Activated CD8-positive, alpha-beta memory T cell treated with anti-CD3 and anti-CD28 coated beads for 48 hours (primary cell): ENCODE measurements at regions not wholly inside any gene's neighbourhood (a gene's known extent, or its start where the extent isn't known, plus 50 kb on each side); places are given as distances from the start of the nearest gene placed in this dataset.
"Not testable (repeated sequence)": the region's sequence is repeated elsewhere in the genome, so short reads cannot be mapped to it uniquely, and the experiment has no call there.

ENCODE experiments used
- DNase-seq, 3 experiments: peaks; one replicate each; pipeline ENCODE4 v3.0.0-alpha.2; 2020; ENCODE audit warnings: low read depth in 2 of 3, low spot score in 2 of 3

DNA sequence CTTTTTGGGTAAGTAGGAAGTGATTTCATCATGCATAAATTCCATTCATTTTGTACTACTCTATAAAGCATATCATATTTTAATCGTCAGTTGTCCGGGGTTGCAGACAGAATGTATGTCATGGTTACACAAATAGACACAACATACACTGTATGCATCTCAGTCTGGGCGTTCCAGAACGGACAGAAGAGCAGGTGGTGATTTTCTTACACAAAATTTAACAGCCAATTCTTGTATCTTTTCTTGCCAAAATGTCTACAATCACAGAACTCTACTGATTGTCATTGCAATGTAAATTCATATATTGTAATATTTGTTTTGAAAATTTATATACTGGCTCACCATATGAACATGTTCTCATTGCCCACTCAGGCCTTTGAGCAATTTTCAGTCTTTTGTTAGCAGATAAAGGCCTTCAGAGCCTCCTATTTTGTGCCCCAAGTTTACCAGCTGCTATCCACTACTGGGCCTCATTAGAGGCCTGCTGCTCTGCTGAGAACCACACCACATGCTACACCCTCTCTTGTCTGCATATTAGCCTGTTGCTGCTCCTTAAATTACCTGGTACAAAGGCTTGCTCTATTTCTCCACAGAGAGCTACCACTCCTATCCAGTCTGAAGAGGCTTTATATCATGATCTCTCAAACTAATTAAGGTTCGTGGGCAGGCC is 61.5 kb downstream of the PRDM13 start:
- DNase-seq: no peak

DNA sequence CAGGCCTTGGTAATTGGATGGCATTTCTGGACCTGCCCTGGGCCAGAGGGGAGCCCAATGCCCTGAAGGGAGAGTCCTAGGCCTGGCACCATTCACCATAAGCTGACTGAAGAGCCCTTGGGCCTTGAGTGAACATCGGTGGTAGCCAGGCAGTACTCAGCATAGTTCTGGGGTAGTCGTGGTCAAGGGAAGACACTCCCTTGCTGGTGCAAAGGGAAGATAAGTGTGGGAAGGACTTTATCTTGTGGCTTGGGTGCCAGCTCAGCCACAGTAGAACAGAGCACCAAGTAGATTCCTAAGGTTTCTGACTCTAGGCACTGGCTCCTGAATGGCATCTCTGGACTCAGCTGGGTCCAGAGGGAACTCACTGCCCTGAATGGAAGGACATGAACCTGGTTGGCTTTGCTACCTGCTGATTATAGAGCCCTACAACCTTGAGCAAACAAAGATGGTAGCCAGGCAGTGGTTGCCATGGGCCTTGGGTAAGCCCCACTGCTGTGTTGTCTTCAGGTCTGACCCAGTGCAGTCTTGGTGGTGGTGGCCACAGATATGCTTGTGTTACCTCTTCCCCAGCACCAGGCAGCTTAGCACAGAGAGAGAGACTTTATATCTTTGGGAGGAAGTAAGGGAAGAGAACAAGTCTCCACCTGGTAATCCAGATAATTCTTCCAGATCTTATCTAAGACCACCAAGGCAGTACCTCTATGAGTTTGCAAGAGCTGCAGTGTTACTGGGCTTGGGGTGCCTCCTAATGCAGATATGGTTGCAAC is 83.5 kb downstream of the PRDM13 start:
- DNase-seq: no peak

DNA sequence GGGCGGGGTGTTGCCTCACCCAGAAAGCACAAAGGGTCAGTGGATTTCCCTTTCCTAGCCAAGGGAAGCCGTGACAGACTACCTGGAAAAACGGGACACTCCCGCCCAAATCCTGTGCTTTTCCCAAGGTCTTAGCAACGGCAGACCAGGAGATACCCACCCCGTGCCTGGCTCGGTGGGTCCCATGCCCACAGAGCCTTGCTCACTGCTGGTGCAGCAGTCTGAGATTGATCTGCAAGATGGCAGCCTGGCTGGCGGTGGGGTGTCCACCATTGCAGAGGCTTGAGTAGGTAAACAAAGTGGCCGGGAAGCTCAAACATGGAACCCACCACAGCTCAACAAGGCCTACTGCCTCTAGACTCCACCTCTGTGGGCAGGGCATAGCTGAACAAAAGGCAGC is 95.7 kb downstream of the PRDM13 start:
- DNase-seq: not testable (repeated sequence)

DNA sequence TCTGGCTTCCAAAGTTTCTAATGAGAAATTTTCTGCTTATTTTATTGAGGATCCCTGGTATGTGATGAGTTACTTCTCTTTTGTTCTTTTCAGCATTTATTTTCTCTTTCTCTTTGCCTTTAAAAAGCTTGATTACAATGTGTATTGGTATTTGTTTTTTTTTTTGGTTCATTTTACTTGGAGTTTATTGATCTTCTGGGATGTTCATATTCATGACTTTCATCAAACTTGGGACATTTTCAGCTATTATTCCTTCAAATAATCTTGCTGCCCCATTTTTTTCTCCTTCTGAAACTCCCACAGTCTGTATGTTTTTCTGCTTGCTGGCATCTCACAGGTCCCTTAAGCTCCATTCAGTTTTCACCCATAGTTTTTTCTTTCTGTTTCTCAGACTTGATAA is 102.4 kb downstream of the PRDM13 start:
- no peak for DNase-seq

DNA sequence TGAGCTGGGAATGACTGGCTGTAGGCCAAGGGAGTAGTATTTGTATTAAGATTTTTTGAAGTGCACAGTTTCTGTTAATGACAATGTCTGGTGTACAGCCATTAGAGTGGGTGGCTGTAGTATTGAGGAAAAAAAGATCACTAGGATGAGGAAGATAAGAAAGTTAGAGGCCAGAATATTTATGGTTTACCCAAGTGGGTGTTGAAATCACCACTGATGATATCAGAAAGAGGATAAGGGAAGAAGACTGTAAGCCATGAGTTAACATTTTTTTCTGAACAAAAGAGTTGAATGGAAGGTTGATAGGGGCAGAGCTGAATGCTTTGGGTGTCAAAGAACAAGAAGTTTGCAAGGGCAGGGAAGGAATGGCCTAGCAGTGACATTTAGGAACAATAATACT is 104.7 kb downstream of the PRDM13 start:
- no peak for DNase-seq

DNA sequence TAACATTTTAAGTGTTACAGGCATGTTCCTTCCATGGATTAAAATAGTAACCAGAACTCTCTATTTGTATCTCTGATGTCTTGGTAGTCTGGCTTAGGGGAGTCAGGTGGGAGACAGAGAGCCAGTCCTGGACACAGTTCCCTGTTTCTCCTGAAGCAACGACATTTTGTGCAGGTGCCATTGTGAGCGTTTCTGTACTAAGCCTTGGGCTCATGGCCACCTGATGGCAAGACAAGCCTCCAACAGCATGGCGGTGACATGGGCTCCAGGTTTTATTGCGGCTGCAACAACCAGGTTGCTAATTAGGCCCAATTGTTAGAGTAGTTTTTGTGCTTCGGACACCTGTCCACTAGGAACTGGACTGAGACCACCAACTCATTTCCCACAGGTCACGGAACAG is 105.3 kb downstream of the PRDM13 start:
- no peak for DNase-seq

DNA sequence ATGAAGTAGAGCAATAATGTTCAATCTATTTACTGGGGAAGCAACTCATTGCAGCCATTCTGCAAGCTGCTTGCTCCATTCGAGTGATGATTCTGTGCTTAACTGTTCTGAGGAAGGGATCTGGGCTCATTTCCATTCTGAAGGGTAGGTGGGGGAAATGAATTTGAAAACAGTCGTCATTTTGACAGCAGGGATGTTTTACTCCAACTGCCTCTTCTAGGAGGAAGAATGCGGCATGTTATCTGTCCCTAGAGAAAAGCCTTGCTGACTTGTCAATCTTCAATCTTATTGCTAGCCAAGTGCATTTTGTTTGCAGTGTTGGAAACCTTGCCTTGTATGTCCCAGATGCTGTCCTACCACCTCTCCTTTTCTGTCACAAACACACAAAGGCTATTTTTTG is 105.9 kb downstream of the PRDM13 start:
- no peak for DNase-seq

DNA sequence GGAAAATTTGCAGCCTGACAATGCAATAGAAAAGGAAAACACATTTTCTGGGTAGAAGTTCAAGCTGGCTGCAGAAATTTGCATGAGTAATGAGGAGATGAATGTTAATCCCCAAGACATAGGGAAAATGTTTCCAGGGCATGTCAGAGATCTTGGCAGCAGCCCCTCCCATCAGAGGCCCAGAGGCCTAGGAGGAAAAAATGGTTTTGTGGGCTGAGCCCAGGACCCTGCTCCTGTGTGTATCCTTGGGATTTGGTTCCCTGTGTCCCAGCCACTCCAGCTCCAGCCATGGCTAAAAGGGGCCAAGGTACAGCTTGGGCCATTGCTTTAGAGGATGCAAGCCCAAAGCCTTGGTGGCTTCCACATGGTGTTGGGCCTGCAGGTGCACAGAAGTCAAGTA is 115.4 kb downstream of the PRDM13 start:
- not testable (repeated sequence) for DNase-seq

DNA sequence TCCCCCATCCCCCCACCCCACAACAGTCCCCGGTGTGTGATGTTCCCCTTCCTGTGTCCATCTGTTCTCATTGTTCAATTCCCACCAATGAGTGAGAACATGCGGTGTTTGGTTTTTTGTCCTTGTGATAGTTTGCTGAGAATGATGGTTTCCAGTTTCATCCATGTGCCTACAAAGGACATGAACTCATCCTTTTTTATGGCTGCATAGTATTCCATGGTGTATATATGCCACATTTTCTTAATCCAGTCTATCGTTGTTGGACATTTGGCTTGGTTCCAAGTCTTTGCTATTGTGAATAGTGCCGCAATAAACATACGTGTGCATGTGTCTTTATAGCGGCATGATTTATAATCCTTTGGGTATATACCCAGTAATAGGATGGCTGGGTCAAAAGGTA is 123.6 kb downstream of the PRDM13 start:
- not testable (repeated sequence) for DNase-seq

DNA sequence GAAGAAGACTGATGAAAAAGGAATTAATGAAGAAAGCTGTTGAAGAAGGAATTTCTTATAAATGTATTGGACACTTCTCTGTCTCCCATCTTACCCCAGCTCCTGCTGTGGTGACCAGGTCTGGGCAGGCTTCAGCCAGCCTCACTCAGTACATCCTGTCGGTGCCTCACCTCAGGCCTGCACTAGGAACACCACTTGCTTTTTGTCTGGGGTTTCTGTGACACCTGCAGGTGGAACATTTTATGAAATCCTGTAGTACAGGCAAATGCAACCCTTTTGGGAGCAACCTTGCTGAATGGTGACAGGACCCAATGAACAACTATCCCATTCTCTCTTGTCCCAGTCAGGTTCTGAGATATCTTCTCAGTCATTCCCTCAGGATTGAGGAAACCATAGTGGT is 129.7 kb downstream of the PRDM13 start:
- DNase-seq: no peak

DNA sequence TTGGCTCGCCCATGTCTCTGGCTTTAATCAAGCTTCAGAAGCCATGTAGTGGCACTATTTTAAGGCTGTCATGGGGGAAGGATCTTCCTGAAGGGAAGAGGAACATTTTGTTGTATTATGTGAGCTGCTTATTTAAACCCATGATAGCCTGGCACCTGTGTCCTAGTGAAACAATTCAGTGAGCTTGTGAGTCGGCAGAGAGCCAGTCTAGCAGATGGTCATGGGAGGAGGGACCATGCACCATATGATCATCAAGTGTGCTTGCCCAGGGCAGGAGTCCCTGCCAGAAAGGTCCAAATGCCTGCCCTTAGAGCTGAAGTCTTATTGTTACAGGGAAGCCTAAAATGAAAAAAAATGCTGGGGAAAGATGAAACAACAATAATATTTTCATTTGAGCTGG is 132.9 kb downstream of the PRDM13 start:
- DNase-seq: no peak

DNA sequence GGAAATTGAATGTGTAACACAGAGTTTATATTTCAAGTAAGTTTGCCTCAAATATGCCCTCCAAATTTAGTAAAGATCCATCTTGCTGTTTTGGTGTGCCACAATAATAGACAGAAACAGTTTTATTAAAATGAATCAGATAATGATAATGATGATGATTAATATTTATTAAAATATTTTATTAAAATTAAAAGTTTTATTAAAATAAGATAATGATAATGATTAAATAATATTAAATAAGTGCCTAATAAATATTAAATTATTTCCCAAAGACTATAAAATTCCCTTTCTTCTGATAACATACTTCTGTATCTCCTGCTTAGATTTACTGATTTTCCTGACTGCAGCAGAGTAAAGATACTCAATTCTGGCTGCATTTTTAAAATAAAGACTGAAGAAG is 134.5 kb downstream of the PRDM13 start:
- DNase-seq: no peak

DNA sequence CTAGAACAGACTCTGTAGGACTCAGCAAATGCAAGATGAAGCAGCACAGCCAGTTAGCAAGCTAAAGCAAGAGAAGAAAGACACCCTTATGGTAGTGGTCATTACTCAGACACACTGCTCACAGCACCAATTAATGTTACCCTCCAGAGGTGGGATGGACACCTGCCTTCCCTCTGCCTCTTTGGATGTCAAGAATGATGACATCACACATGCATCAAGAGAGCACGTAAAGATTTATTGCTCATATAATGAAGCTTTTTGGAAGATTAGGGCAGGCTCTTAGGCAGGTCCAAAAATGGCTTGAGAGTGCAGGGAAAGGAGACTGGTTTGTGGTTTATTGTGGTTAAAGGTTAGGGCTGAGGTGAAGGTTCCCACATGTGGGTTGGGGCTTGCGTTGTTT is 137.0 kb downstream of the PRDM13 start:
- DNase-seq: no peak

DNA sequence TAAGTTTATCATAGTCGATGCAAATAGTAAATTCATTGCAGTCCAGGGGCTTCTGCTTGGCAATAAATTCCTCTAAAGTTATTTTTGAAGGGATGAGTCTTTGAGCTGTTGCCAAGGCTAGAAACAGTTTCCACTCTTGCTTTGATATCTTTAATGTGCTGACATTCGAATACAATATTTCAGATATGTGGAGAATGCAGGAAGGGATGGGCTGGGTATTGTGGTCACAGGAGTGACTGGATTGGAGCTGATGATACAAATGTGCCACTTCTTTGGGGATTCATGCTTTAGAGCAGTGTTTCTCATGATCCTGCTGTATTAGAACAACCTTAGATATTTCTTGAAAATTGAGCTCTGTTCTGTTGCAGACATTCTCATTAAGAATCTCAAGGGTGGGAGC is 139.0 kb downstream of the PRDM13 start:
- no peak for DNase-seq

DNA sequence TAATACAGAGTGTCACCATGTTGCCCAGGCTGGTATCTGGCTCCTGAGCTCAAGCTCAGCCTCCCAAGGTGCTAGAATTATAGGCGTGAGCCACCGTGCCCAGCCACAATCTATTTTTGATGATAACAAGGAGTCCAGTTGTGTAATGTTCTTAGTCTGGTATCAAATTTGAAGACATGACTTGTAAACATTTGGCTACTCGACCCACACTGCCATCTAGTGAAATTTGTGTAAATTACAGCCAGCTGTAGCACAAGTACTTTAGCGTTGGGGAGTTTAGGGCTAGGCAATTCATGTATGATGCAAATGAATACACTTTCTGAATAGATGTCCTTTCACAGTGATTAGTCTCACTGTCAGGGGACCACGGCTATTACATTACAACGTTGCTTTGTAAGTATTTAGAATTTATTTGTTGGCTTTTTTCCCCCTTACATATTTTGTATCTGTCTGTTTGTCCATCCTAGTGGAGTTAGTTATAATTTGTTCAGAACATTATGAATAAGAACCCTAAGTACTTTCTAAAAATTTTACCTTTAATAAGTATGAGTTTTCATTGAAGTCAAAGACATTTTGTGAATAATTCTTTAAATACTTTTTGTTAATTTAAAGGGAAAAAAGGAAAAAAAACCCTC is 139.7 kb downstream of the PRDM13 start:
- DNase-seq: peak in 1 of 3 experiments; percentile 27

DNA sequence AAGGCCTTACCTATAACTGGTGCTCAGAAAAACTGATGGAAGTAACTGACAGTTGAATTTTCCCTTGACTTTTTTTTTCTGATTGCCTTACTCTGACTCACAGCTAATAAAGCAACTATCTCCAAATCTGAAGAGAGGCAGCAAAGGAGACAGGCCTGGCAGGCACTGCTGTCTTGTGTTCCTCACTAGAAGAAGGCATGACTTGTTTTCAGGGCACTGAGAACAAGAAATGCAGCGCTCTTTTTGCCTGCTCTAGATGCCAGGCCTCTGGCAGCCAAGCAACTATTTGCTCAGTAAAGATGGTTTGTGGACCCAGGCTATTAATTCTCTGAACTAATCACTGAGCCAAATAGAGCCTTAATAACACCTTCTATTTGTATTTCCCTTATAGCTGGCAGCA is 155.1 kb downstream of the PRDM13 start:
- DNase-seq: no peak

DNA sequence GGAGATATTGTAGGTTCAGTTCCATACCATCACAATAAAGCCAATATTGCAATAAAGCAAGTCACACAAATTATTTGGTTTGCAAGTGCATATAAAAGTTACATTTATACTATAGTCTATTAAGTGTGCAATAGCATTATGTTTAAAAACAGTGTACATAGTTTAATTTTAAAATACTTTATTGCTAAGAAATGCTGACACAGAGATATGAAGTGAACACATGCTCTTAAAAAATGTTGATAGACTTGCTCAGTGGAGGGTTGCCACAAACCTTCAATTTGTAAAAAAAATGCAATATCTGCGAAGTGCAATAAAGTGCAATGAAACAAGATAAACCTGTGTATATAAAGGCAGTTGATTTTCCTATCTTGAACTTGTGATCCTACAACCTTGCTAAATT is 161.5 kb downstream of the PRDM13 start:
- no peak for DNase-seq

DNA sequence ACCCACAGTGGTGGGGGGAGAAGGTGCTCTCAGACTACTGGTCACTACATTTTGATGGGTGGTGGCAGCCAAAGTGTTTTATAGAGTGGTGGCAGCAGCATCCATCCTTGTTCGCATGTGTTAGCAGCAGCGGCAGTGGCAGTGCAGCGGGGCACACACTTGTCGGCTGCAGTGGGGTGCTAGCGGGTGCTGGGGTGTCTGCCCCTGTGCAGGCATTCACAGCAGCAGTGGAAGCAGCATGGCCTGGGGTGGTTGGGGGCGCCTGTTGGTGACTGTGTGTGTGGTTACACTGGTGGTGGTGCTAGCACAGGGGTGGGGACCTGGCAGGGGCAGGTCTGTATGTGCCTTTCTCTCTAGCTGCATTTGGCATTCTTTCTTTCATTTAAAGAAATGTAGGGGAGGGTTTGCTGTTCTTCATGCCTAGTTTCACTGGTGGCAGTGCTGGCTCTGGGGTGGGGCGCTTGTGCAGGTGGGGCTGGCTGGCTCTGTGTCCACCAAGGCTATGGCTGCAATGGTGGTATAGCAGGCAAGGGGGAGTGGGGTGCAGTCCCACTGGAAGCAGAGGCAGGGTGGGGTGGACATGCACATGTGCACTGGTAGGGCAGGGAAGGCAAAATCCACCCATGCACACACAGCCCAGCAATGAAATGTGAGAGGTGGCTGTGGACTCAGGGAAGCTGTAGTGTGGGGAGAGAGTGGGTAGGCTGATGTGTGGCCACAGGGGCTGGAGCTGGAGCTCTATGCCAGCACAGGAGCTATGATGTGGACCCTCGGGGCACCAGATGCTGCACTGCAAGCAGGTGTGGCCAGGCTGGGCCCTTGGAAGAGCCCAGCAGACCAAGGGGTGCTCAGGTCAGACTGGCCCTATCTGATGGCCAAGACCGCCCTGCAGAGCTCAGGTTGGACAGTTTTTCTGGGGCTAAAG is 173.3 kb downstream of the PRDM13 start:
- DNase-seq: no peak

DNA sequence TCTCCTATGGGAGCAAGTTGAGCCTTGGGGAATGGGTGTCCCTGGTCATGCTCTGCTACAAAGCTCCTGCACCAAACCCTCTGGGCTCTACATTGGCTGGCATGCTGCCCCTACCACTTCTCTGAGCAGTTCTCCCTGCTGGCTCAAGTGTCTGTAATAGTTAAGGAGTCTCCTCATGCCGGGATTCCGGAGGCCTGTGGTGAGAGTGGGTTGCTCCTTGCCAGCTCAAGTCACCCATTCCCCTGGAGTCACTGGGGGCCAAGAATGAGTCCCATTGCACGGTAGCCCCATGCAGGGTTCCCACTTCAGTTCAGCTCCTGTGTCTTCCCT is 173.9 kb downstream of the PRDM13 start:
- DNase-seq: no peak

DNA sequence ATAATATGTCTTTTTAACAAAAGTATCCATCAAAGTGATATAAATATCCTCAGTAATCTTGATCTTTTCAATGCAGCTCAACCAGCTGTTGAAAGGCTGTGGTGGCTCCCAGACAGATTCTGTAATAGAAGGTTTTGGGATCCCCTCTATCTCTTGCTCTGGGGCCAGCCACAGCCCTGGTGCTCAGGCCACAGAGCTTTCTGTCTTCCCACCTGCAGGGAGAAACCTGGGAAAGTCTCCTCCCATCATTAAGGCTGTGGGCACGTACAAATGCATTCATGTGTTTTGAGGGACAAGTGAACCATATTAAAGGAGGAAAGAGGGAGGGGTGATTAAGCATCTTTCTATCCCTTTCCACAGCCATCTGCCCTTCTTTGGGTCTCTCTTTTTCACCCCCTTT is 183.1 kb downstream of the PRDM13 start:
- DNase-seq: no peak

DNA sequence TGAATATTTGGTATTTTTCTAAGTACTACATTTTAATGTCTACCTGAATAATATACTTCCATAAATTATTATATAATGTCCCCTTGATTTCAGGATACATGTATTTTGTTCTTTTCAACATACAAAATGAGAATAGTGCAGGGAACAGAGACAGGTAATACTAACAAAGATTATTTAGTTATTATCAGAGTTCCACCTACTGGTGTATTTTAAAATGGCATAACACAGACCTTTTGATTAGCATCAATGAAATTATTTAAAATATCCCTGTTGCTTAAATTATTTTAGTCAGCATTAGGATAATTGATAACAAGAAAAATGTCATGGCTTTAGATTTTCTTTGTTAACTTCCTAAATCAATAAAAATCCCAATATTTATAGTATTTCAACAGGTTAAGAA is 184.0 kb downstream of the PRDM13 start:
- no peak for DNase-seq

DNA sequence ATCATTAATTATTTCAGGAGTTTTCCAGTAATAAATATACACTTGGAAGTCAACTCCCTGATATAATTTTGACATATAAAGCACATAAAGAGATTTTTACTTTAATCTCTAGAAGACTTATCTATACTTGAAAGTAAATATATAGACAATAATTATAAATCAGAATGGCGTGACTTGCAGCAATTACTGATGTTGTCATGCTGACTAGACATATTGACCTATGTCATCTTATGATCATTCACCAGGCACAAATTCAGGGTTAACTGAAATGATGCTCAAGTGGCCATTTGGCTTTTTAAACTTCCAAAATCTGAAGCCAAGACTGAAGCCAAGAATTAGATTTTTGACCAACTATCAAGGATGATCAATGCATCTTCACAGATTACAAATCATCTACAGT is 192.2 kb downstream of the MCHR2 start:
- DNase-seq: no peak
